Endothelial cell of umbilical vein (primary cell): ENCODE measurements at regions not wholly inside any gene's neighbourhood (a gene's known extent, or its start where the extent isn't known, plus 50 kb on each side); places are given as distances from the start of the nearest gene placed in this dataset.

ENCODE experiments used
- BruUV-seq: library from RNA; stranded (reverse); fragments of 400-500 nt; replicated peaks from 2 replicates; lab custom pipeline; 2021; lab: Mats Ljungman, UMichigan
- CTCF ChIA-PET: fragments of 300-600, 350-600 bp; sonication (Branson Sonifier 250); formaldehyde crosslinking; loops from one replicate; lab custom pipeline; 2021; ENCODE audit warnings: antibody characterized with exemption, inconsistent platforms; lab: Charles Lee
- POLR2A ChIA-PET: fragments of 300-600, 350-600 bp; sonication (Branson Sonifier 250); formaldehyde crosslinking; loops from one replicate; lab custom pipeline; 2021; ENCODE audit warnings: antibody characterized with exemption, inconsistent platforms; lab: Charles Lee
- DNase-seq: peaks from one replicate; pipeline ENCODE4 v3.0.0-alpha.2; 2011; ENCODE audit warnings: low read depth, low spot score
- FAIRE-seq: peaks from 2 replicates; lab custom pipeline; 2011; peaks lifted over from hg19 to GRCh38; lab: Jason Lieb, UNC
- H2AFZ ChIP-seq: 2 replicates; pipeline ENCODE4 v1.6.0; 2012; ENCODE audit warnings: low read depth, low read length, control low read depth, inconsistent platforms
- H3K27ac ChIP-seq: 2 replicates; pipeline ENCODE4 v1.5.1; 2011; ENCODE audit warnings: low read depth, mild to moderate bottlenecking, control low read depth, low read length, moderate library complexity; ENCODE audit not compliant: insufficient read depth
- H3K27me3 ChIP-seq, 2 experiments: 2 replicates each; pipeline versions ENCODE4 v1.6.0 to v1.6.1; 2011; ENCODE audit warnings: low read length in 2 of 2, mixed read lengths in 1 of 2; ENCODE audit not compliant: control insufficient read depth in 2 of 2, insufficient read depth in 2 of 2
- H3K36me3 ChIP-seq, 2 experiments: 2 replicates in 1 of 2; 3 replicates in 1 of 2; pipeline ENCODE4 v1.5.1; 2011; ENCODE audit warnings: low read length in 2 of 2, mild to moderate bottlenecking in 1 of 2, moderate library complexity in 1 of 2; ENCODE audit not compliant: control insufficient read depth in 2 of 2, insufficient read depth in 2 of 2; ENCODE audit errors: extremely low read depth in 1 of 2
- H3K4me1 ChIP-seq: 3 replicates; pipeline ENCODE4 v1.5.1; 2011; ENCODE audit warnings: mild to moderate bottlenecking, low read length; ENCODE audit not compliant: control insufficient read depth, insufficient read depth; ENCODE audit errors: extremely low read depth
- H3K4me2 ChIP-seq: 2 replicates; pipeline ENCODE4 v1.6.1; 2011; ENCODE audit warnings: low read length, control low read depth, mixed read lengths; ENCODE audit not compliant: insufficient read depth
- H3K4me3 ChIP-seq, 3 experiments: fragments of 200-600 bp in 1 of 3; sonication (generic), shearing (Covaris generic) in 1 of 3; replicated peaks in 1 of 3; 2 replicates each; pipeline ENCODE4 v1.5.1; 2011 to 2016; ENCODE audit warnings: control low read depth in 3 of 3, low read length in 3 of 3, mild to moderate bottlenecking in 2 of 3, inconsistent platforms in 1 of 3, low read depth in 1 of 3, moderate library complexity in 1 of 3; ENCODE audit not compliant: insufficient read depth in 1 of 3
- H3K79me2 ChIP-seq: 2 replicates; pipeline ENCODE4 v1.6.0; 2012; ENCODE audit warnings: low read length, inconsistent platforms; ENCODE audit not compliant: control insufficient read depth, insufficient read depth
- H3K9ac ChIP-seq: replicated peaks from 2 replicates; pipeline ENCODE3; 2011; ENCODE audit warnings: low read length, control low read depth; ENCODE audit not compliant: insufficient read depth; ENCODE audit errors: extremely low read depth
- H3K9me1 ChIP-seq: replicated peaks from 3 replicates; pipeline ENCODE4 v1.6.0; 2011; ENCODE audit warnings: mild to moderate bottlenecking, low read length; ENCODE audit not compliant: control insufficient read depth, insufficient read depth; ENCODE audit errors: extremely low read depth
- H3K9me3 ChIP-seq: replicated peaks from 2 replicates; pipeline ENCODE4 v1.5.1; 2012; ENCODE audit warnings: low read length, inconsistent platforms; ENCODE audit not compliant: control insufficient read depth, insufficient read depth
- H4K20me1 ChIP-seq: replicated peaks from 2 replicates; pipeline ENCODE3; 2011; ENCODE audit warnings: mild to moderate bottlenecking, low read length; ENCODE audit not compliant: control insufficient read depth, insufficient read depth; ENCODE audit errors: extremely low read depth
- EZH2 ChIP-seq: IDR thresholded peaks from 2 replicates; pipeline ENCODE4 v1.6.1; 2012; ENCODE audit warnings: borderline replicate concordance, low read depth, mild to moderate bottlenecking, moderate library complexity, low read length, inconsistent platforms; ENCODE audit not compliant: severe bottlenecking
- FOS ChIP-seq: IDR thresholded peaks from 2 replicates; pipeline ENCODE4 v1.6.1; 2011; ENCODE audit warnings: mild to moderate bottlenecking, low read length, moderate library complexity, borderline replicate concordance; ENCODE audit not compliant: insufficient read depth
- GATA2 ChIP-seq: IDR thresholded peaks from 2 replicates; pipeline ENCODE4 v1.7.0; 2011; ENCODE audit warnings: low read depth, mild to moderate bottlenecking, moderate library complexity, mixed read lengths, low read length; ENCODE audit not compliant: insufficient read length, insufficient read depth
- JUN ChIP-seq: IDR thresholded peaks from 2 replicates; pipeline ENCODE4 v1.6.1; 2011; ENCODE audit warnings: borderline replicate concordance, low read depth; ENCODE audit not compliant: insufficient read length, insufficient read depth
- MYC ChIP-seq: IDR thresholded peaks from one replicate; pipeline ENCODE4 v1.6.1; 2011; ENCODE audit warnings: mild to moderate bottlenecking, low read depth, low read length
- POLR2A ChIP-seq: IDR thresholded peaks from 2 replicates; pipeline ENCODE4 v1.6.1; 2012; ENCODE audit warnings: low read depth, mild to moderate bottlenecking, control low read depth, low read length
- POLR2AphosphoS5 ChIP-seq: IDR thresholded peaks from 2 replicates; pipeline ENCODE4 v1.6.1; 2012; ENCODE audit warnings: low read depth, mild to moderate bottlenecking, control low read depth, low read length, moderate library complexity; ENCODE audit not compliant: insufficient read depth
- dilution Hi-C: fragments of 300-500 bp; cut with MboI; formaldehyde crosslinking; loops from one replicate; pipeline ENCODE4 v1.15.0; 2019; ENCODE audit warnings: low sequenced_read_pairs; ENCODE audit not compliant: extremely low pct_ligation_motif_present
- intact Hi-C: fragments of 100-400 bp; cut with micrococcal nuclease; formaldehyde crosslinking; loops from one replicate; pipeline ENCODE4 v1.10.0; 2022
- TF ChIP-seq, protein P1 (sequence below): IDR thresholded peaks from 2 replicates; pipeline ENCODE4 v1.6.1; 2011; ENCODE audit not compliant: insufficient read depth, insufficient read length
- TF ChIP-seq, protein P2 (sequence below), 2 donors: IDR thresholded peaks; 1 replicate in 1 of 2; 2 replicates in 1 of 2; pipeline ENCODE4 v1.5.1; 2011; ENCODE audit warnings: low read length in 2 of 2, mild to moderate bottlenecking in 2 of 2, moderate library complexity in 2 of 2, control low read depth in 1 of 2, inconsistent platforms in 1 of 2, low read depth in 1 of 2; ENCODE audit not compliant: insufficient read depth in 1 of 2; ENCODE audit errors: extremely low read depth in 1 of 2

DNA sequence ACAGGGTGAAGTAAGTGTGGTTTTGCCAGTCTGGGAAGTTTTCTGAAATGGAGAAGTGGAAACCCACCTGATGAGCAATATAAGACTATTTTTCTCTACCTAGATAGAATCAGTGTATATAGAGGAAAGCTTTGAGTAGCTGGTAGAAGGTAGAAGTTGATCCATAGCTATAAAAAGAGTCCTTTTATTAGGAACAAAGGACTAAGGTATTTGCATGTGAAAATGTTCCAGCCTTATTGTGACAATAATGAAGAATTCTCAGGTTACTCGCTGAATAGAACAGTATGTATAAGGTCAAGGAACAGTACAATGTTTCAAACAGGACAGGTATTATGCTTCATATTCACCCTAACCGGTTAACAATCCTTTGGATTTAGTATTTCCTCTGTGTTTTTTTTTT is 972.2 kb downstream of the OTOL1 start:
- TF ChIP-seq POLR2A (no peak), MYC (no peak), JUN (no peak), FOS (no peak), GATA2 (no peak), EZH2 (no peak), POLR2AphosphoS5 (no peak)
- TF ChIP-seq, protein P1, sequence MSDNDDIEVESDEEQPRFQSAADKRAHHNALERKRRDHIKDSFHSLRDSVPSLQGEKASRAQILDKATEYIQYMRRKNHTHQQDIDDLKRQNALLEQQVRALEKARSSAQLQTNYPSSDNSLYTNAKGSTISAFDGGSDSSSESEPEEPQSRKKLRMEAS: no peak
- TF ChIP-seq, protein P2, sequence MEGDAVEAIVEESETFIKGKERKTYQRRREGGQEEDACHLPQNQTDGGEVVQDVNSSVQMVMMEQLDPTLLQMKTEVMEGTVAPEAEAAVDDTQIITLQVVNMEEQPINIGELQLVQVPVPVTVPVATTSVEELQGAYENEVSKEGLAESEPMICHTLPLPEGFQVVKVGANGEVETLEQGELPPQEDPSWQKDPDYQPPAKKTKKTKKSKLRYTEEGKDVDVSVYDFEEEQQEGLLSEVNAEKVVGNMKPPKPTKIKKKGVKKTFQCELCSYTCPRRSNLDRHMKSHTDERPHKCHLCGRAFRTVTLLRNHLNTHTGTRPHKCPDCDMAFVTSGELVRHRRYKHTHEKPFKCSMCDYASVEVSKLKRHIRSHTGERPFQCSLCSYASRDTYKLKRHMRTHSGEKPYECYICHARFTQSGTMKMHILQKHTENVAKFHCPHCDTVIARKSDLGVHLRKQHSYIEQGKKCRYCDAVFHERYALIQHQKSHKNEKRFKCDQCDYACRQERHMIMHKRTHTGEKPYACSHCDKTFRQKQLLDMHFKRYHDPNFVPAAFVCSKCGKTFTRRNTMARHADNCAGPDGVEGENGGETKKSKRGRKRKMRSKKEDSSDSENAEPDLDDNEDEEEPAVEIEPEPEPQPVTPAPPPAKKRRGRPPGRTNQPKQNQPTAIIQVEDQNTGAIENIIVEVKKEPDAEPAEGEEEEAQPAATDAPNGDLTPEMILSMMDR (IDR thresholded peaks at IDR 0.05; ENCODE audit: extremely low read depth in 1 of 2, insufficient read depth in 1 of 2, low read depth in 1 of 2, low read length in 2 of 2): no peak
- Histone ChIP-seq H2AFZ (no peak overlapping the region), H3K36me3 (no peaks in the 10 kb centered on the region), H3K4me3 (no peak overlapping the region), H4K20me1 (no peaks in the 10 kb centered on the region), H3K27ac (no peak overlapping the region), H3K79me2 (no peaks in the 10 kb centered on the region), H3K4me1 (no peaks in the 10 kb centered on the region), H3K27me3 (no peaks in the 10 kb centered on the region), H3K9me3 (no peaks in the 10 kb centered on the region), H3K4me2 (no peak overlapping the region), H3K9me1 (no peaks in the 10 kb centered on the region), H3K9ac (no peak overlapping the region)
- dilution Hi-C loops (no loop called here), intact Hi-C loops (no loop called here)
- CTCF ChIA-PET: no interaction called here
- BruUV-seq: no TSS peak
- FAIRE-seq: no peak
- POLR2A ChIA-PET: no interaction called here
- no peak for DNase-seq
